DMS 273 (cell line): ENCODE measurements at regions not wholly inside any gene's neighbourhood (a gene's known extent, or its start where the extent isn't known, plus 50 kb on each side); places are given as distances from the start of the nearest gene placed in this dataset.

Source experiments
- DNase-seq: peaks from one replicate; lab custom pipeline; 2025; ENCODE audit not compliant: unreplicated experiment; lab: John Stamatoyannopoulos, UW

DNA sequence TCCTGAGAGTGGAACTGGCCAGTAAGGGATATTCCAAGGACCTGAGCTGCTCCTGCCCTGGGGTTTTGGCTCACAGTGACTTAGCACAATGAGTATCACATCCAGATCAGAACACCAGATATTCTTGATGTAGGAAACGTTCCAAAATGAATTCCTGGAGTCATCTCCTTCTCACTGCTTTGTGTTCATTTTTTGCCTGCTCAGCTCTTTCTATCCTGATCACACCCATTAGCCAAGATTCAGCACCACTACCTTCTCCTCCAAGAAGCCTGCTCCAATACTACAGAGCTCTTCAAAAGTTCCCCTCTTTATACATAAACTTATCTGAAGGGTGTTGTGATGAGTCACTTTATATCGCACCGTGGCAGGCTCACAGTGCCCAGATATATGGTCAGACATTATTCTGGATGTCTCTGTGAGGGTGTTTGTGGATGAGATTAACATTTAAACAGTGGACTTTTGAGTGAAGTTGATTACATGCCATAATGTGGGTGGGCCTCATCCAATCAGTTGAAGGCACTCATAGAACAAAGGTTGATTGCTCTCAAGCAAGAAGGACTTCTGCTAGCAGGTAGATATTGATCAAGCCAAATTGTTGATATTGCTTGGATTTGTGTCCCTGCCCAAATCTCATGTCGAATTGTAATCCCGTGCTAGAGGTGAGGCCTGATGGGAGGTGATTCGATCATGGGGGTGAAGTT lies 1155.2 kb upstream of the AUTS2 start:
- DNase-seq, result no peak

GRCh38 chr7:68444042-68444441 lies 1154.2 kb upstream of the AUTS2 start:
- no peak for DNase-seq

GRCh38 chr7:68444956-68445355 lies 1153.3 kb upstream of the AUTS2 start:
- no peak for DNase-seq

DNA sequence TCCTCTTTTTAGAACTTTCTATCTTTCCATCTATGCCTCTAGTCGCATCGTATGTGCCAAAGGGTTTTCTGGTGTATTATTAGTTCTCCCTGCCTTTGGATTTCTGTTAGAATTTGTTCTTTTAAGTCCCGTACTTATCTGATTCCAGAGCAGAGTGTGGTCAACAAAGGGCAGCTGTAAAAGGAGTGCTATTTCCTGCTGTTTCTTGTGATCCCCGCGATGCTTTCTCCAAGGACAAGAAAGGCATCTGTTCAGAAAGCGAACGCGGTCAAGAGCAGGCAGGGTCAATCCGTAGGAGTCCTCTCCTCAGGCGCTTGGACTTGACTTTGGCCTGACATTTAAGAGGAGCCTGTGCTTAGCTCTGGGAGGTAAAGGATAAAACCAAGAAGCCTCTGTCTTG lies 1152.1 kb upstream of the AUTS2 start:
- DNase-seq, result no peak

- DNase-seq, result no peak
Observed at GRCh38 chr7:68449099-68449498, 1149.2 kb upstream of the AUTS2 start.

DNA sequence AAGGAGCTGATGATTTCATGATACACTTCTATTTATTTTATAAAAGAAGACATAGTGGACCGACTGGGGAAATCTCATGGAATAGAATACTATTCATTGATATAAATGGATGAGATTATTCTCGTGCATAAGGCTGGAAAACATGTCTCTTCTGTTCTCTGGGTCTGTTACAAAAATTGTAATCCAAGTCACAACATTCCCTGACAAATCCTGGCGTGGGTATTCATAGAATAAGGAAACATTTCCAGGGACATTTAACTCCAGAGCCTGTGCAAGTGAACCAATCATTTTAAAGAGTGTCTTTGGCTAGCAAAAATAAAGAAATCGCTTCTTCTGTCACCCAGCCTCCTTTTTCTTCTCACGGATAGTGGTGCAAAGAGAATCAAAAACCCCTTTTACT lies 1148.5 kb upstream of the AUTS2 start:
- no peak for DNase-seq

- no peak for DNase-seq
Observed at GRCh38 chr7:68454931-68455330, 1143.3 kb upstream of the AUTS2 start.

- DNase-seq, result no peak
Observed at GRCh38 chr7:68456469-68456868, 1141.8 kb upstream of the AUTS2 start.

GRCh38 chr7:68457481-68457880 lies 1140.8 kb upstream of the AUTS2 start:
- no peak for DNase-seq

DNA sequence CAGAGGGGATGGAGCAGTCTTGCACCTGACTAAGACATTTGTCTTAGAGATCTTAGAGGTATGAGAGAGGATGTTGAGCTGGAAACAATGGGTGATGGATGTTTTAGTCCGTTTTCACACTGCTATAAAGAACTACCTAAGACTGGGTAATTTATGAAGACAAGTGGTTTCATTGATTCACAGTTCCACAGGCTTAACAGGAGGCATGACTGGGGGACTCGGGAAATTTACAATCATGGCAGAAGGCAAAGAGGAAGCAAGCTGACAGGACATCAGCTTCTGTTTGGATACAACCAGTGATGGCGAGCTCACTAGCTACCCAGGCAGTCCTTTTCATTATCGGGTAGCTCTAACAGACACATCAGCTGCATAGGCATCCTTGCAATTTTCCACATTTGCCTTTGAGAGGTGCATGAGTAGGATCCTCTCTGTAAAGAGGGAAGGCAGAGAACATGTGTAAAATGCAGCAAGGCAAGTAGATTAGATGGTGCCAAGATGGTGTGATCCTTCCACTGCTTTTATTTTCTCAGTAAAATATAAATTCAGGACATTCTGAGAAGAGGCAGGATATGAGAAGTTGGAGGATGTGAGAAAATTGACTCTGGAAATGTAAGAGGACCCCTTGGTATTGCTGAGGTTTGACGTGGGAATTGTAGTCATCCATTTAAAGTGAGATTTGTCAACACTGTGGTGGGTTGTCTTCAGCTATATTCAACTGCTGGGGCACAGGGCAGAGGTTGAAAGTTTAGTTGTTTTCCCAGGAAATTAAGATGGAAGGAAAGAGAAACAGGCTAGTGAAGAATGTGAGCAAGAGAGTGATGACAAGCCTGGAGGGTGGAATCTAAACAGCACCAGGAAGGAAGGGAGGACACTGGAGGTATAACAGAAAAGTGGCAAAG lies 1140.0 kb upstream of the AUTS2 start:
- no peak for DNase-seq

- no peak for DNase-seq
Observed at GRCh38 chr7:68461430-68461829, 1136.8 kb upstream of the AUTS2 start.

DNA sequence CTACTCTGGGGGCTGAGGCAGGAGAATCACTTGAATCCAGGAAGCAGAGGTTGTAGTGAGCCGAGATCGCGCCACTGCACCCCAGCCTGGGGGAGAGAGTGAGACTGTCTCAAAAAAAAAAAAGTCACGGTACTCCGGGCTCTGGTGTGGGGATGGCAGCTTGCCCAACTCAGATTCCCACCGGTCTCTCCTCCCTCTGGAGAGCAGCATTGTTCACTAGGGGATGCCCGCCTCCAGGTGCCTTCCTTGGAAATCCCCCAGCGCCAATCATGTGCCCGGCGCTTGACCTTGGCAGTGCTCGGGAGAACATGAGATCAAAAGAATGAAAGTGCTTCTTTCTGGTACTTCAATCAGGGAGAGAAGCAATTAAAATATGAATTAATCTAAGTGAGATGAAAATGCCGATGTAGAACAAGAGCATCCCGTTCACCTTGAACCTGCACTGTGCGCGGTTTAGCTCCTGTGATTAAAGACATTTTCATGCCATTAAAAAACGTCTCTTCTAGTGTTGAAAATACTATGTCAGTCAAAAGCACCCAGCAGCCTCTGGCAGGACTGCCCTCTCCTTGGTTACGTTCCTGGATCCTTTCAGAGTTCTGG lies 1127.3 kb upstream of the AUTS2 start:
- DNase-seq, result peak; percentile 25

GRCh38 chr7:68472688-68473087 lies 1125.6 kb upstream of the AUTS2 start:
- no peak for DNase-seq

- no peak for DNase-seq
Observed at GRCh38 chr7:68474661-68475216, 1123.5 kb upstream of the AUTS2 start.

GRCh38 chr7:68476966-68477365 lies 1121.3 kb upstream of the AUTS2 start:
- no peak for DNase-seq

GRCh38 chr7:68478326-68478725 lies 1119.9 kb upstream of the AUTS2 start:
- DNase-seq, result no peak

DNA sequence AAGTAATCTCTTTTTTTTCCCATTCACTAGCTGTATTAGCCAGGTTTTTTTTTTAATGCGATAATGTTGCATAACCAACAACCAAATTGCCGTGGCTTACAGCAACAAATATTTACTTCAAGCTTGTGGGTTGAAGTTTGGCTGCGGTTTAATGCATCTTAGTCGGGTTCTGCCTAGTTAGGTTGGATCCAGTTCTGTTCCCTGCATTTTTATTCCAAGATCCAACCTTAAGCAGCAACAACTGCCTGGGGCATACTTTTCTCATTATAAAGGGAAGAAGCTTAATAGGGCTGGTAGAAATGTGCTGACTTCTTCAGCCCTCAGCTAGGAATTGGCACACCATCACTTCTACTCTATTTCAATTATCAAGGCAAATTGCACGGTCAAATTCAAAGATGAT lies 1115.5 kb upstream of the AUTS2 start:
- DNase-seq, result no peak

GRCh38 chr7:68484731-68485130 lies 1113.5 kb upstream of the AUTS2 start:
- no peak for DNase-seq

DNA sequence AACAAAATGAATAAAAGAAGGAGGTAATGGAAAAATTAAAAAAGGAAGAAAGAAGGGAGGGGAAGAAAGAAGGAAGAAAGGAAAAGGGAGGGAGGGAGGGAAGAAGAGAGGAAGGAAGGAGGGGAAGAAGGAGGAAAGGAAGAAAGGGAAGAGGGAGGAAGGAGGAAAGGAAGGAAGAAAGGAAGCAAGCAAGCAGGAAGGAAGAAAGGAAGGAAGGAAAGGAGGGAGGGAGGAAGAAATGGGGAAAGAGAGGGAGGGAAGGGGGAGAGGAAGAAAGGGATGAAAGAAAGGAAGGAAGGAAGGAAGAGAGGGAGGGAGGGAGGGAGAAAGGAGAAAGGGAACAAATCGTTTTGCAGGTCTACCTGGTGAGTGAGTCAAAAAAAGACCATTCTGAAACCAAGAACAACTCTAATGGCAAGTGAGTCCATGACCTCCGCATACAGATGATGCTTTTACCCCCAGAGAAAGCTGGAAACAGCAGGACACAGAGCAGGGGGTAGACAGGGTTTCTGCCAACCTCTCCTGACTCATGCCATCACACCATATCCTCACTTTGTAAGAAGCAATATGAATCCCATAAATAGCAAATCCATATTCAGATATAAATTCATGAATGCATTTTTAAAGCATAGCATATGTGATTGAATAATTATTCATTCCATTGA lies 1112.9 kb upstream of the AUTS2 start:
- no peak for DNase-seq

DNA sequence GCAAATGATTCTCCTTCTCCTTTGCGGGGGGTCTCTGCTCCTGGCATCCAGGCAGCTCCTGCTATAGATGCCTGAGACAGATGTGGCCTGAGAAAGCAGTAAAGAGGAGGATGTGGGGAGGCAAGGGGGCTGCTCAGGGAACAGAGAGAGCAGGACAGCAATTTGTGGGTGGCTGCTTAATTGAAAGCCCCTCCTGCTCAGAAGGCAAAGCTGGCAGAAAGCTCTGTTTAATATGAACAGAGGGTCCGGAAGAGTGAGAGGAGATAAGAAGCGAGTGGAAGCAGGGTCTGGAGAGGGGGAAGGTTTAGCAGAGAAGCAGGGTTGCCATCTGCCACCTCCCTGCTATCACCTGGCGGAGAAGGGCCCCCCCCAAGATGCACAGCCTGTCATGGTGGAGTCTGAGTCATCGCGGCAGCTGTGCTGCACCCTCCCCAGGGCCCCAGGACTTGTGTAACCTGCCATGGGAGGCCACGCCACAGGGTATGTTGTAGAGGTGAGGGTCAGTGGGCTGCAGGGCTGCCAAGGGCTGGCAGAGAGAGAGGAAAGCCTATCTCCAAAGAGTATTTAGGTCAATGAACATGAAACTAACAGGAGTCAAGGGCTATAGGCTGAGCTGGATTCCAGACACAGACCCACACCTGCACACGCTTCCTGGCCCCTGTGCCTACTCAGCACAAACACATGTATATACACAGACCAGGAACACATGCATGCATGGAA lies 1109.8 kb upstream of the AUTS2 start:
- peak; percentile 95 for DNase-seq
